KOPT-K1 (cell line): ENCODE measurements at regions not wholly inside any gene's neighbourhood (a gene's known extent, or its start where the extent isn't known, plus 50 kb on each side); places are given as distances from the start of the nearest gene placed in this dataset.

Experiments
- H3K27ac ChIP-seq: fragments of 200-600 bp; sonication (generic); 2 replicates; pipeline ENCODE4 v1.5.1; 2016; ENCODE audit warnings: antibody characterized with exemption, mild to moderate bottlenecking, low read depth, low read length; ENCODE audit not compliant: poor library complexity, severe bottlenecking
- H3K36me3 ChIP-seq: fragments of 200-600 bp; sonication (generic); 2 replicates; pipeline ENCODE4 v1.5.1; 2017; ENCODE audit warnings: antibody characterized with exemption, mild to moderate bottlenecking, low read length, moderate library complexity; ENCODE audit not compliant: insufficient read depth
- H3K9me3 ChIP-seq: fragments of 200-600 bp; sonication (generic); 2 replicates; pipeline ENCODE4 v1.5.1; 2017; ENCODE audit warnings: antibody characterized with exemption, low read length, mild to moderate bottlenecking; ENCODE audit not compliant: insufficient read depth, poor library complexity, severe bottlenecking

- Histone ChIP-seq H3K36me3 (no peaks in the 10 kb centered on the region), H3K9me3 (peaks cover 19% of the 10 kb centered on the region), H3K27ac (no peak overlapping the region)
Observed at GRCh38 chr12:14261861-14262260, 103.6 kb upstream of the ATF7IP start.

GRCh38 chr12:14262771-14263511, 102.5 kb upstream of the ATF7IP start:
- Histone ChIP-seq H3K36me3 (no peaks in the 10 kb centered on the region), H3K9me3 (peaks cover 13% of the 10 kb centered on the region), H3K27ac (no peak overlapping the region)

GRCh38 chr12:14263742-14264141, 101.7 kb upstream of the ATF7IP start:
- Histone ChIP-seq H3K36me3 (no peaks in the 10 kb centered on the region), H3K9me3 (peaks cover 5% of the 10 kb centered on the region), H3K27ac (no peak overlapping the region)

- Histone ChIP-seq H3K9me3 (no peaks in the 10 kb centered on the region), H3K27ac (no peak overlapping the region), H3K36me3 (no peaks in the 10 kb centered on the region)
Observed at GRCh38 chr12:14264316-14264715, 101.2 kb upstream of the ATF7IP start.

DNA sequence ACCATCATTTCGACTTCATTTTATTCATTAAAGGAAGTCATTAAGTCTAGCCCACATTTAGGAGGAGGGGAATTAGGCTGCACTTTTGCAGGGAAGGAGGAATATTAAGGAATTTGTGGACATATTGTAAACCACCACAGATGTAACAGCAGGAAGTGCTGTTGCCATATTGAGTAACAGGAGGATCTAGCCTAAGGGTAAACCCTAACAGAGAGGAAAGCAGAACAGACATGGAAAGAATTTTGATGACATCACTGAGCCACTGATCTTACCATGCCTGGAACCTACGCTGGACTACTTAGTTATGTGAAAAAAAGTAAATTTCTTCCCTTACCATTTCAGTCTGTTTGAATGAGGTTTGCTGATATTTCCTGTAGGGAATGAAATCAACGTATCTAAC, 100.7 kb upstream of the ATF7IP start:
- Histone ChIP-seq H3K9me3 (no peaks in the 10 kb centered on the region), H3K36me3 (no peaks in the 10 kb centered on the region), H3K27ac (no peak overlapping the region)

- H3K36me3 ChIP-seq: no peaks in the 10 kb centered on the region
- no peaks in the 10 kb centered on the region for H3K9me3 ChIP-seq
- H3K27ac ChIP-seq: no peak overlapping the region
Observed at GRCh38 chr12:14268120-14268515, 97.4 kb upstream of the ATF7IP start.

DNA sequence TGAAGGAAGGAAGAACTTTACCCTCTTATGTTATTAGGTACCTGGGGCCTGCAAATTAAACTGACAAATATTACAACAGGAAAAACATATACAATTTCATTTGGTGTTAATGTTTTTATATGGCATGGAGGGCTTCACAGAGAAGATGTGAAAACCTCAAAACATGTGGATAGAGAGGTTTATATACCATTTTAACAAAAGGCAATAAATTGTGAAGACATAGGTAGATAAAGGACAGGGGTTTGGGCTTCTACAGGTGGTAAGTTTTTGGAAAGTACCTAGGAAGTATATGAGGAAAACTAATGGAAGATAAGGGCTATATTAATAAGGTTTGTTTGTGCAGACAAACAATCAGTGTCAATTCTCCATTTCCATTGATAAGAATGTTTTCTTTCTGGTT, 95.1 kb upstream of the ATF7IP start:
- Histone ChIP-seq H3K36me3 (no peaks in the 10 kb centered on the region), H3K27ac (no peak overlapping the region), H3K9me3 (no peaks in the 10 kb centered on the region)

- Histone ChIP-seq H3K27ac (no peak overlapping the region), H3K36me3 (no peaks in the 10 kb centered on the region), H3K9me3 (no peaks in the 10 kb centered on the region)
Observed at GRCh38 chr12:14272956-14273912, 92.2 kb upstream of the ATF7IP start.

DNA sequence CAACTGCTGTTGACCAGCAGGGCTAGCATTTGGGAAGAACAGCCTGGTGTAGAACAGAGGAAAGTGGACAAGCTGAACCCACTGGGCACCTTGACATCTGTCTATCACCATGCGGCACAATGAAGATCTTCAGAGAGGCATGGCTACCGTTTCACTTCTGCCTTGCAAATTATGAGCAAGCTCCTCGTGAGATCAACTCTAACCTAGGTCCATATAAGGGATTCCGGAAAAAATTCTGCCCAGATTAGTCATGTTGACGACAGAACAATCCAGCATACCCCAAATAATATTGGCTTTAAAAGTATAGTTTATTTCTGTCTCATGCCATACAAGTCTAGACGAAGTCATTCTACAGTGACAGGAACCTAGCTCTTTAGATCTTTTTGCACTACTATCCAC, 91.6 kb upstream of the ATF7IP start:
- Histone ChIP-seq H3K27ac (no peak overlapping the region), H3K9me3 (no peaks in the 10 kb centered on the region)

GRCh38 chr12:14275111-14275510, 90.4 kb upstream of the ATF7IP start:
- Histone ChIP-seq H3K27ac (no peak overlapping the region), H3K9me3 (no peaks in the 10 kb centered on the region), H3K36me3 (no peaks in the 10 kb centered on the region)

More for the DNA sequence above, 91.6 kb upstream of the ATF7IP start:
- no peaks in the 10 kb centered on the region for H3K36me3 ChIP-seq

DNA sequence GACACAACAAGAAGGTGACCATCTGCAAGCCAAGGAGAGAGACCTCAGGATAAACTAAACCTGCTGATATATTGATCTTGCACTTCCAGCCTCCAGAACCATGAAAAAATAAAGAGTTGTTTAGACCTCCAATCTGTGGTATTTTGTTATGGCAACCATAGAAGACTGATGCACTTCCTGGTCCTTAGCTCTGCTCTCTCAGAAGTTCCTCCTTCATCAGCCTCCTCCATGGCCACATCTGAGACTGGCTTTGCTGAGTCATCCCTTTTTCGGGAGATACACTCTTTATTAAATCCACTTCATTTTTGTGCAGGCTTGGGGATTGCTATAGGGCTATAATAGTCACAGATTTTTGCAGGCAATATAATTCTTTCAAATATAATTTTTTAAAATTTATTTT, 89.6 kb upstream of the ATF7IP start:
- no peaks in the 10 kb centered on the region for H3K9me3 ChIP-seq
- H3K36me3 ChIP-seq: no peaks in the 10 kb centered on the region
- no peak overlapping the region for H3K27ac ChIP-seq

- Histone ChIP-seq H3K36me3 (no peaks in the 10 kb centered on the region), H3K27ac (no peak overlapping the region), H3K9me3 (no peaks in the 10 kb centered on the region)
Observed at GRCh38 chr12:14278294-14278953, 87.1 kb upstream of the ATF7IP start.

- Histone ChIP-seq H3K36me3 (no peaks in the 10 kb centered on the region), H3K9me3 (no peaks in the 10 kb centered on the region), H3K27ac (no peak overlapping the region)
Observed at GRCh38 chr12:14279845-14280244, 85.6 kb upstream of the ATF7IP start.

DNA sequence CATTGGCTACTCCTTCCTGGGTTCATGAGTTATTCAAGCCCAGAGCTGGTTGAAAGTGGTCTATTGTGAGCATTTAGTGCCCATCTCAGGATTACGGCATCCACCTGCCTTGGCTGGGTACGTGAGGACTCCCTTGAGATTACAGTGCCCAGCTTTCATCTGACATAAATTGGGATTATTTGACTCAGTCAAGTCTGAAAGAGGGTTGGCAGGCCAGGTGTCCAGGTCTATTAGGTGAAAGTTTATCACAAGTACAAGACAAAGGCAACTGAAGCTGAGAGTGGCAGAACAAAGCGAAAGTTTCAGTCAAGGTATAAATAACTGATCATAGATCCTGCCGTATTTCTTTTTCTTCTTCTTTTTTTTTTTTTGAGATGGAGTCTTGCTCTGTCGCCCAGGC, 84.6 kb upstream of the ATF7IP start:
- Histone ChIP-seq H3K27ac (no peak overlapping the region), H3K9me3 (no peaks in the 10 kb centered on the region), H3K36me3 (no peaks in the 10 kb centered on the region)

DNA sequence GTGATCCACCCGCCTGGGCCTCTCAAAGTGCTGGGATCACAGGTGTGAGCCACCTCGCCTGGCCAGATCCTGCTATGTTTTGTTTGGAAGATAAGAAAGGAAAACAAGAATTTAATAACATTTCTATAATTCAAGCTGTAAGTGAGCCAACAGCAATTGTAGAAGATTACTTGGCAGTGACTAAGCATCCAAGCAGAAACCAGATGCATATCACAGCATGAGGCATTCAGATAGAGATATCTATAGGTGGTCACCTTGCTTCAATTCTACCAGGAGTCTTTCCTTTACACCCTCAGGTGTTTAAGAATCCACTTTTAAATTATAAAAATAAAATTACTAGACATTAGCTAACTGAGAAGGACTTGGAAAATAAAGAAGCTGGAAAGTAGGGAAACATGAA, 83.9 kb upstream of the ATF7IP start:
- Histone ChIP-seq H3K27ac (no peak overlapping the region), H3K9me3 (no peaks in the 10 kb centered on the region), H3K36me3 (no peaks in the 10 kb centered on the region)
